ENCODE measurements at regions not wholly inside any gene's neighbourhood (a gene's known extent, or its start where the extent isn't known, plus 50 kb on each side); places are given as distances from the start of the nearest gene placed in this dataset.
"Not testable (repeated sequence)": the region's sequence is repeated elsewhere in the genome, so short reads cannot be mapped to it uniquely, and the experiment has no call there.

- DNase-seq (ENCODE audit: low read depth, low spot score): peak; percentile 59
- POLR2A ChIA-PET: no interaction called here
- H3K4me3 ChIP-seq (ENCODE audit: low read depth, low read length): no peak overlapping the region
- no peak for TF ChIP-seq CTCF (IDR thresholded peaks at IDR 0.05; ENCODE audit: insufficient read depth, low read length, missing control alignments)
- CTCF ChIA-PET: no interaction called here
Measured at GRCh38 chr1:187685333-187685732, 856.6 kb downstream of the PLA2G4A start.

- peak; percentile 58 for DNase-seq (ENCODE audit: low read depth, low spot score)
- H3K4me3 ChIP-seq (ENCODE audit: low read depth, low read length): no peak overlapping the region
- CTCF ChIA-PET: no interaction called here
- no peak for TF ChIP-seq CTCF (IDR thresholded peaks at IDR 0.05; ENCODE audit: insufficient read depth, low read length, missing control alignments)
- POLR2A ChIA-PET: no interaction called here
Measured at GRCh38 chr1:187689129-187689528, 860.4 kb downstream of the PLA2G4A start.

- no peak overlapping the region for H3K4me3 ChIP-seq (ENCODE audit: low read depth, low read length)
- POLR2A ChIA-PET: no interaction called here
- DNase-seq (ENCODE audit: low read depth, low spot score): peak; percentile 89
- CTCF ChIA-PET: no interaction called here
- TF ChIP-seq CTCF (IDR thresholded peaks at IDR 0.05; ENCODE audit: insufficient read depth, low read length, missing control alignments): no peak
Measured at GRCh38 chr1:187691439-187691838, 862.7 kb downstream of the PLA2G4A start.

GRCh38 chr1:187692799-187693198 is 864.0 kb downstream of the PLA2G4A start:
- no peak for DNase-seq (ENCODE audit: low read depth, low spot score)
- no peak overlapping the region for H3K4me3 ChIP-seq (ENCODE audit: low read depth, low read length)
- ChIA-PET POLR2A (no interaction called here), CTCF (no interaction called here)
- no peak for TF ChIP-seq CTCF (IDR thresholded peaks at IDR 0.05; ENCODE audit: insufficient read depth, low read length, missing control alignments)

- no peak for TF ChIP-seq CTCF (IDR thresholded peaks at IDR 0.05; ENCODE audit: insufficient read depth, low read length, missing control alignments)
- H3K4me3 ChIP-seq (ENCODE audit: low read depth, low read length): no peak overlapping the region
- ChIA-PET CTCF (no interaction called here), POLR2A (no interaction called here)
- DNase-seq (ENCODE audit: low read depth, low spot score): no peak
Measured at GRCh38 chr1:187696073-187696472, 867.3 kb downstream of the PLA2G4A start.

GRCh38 chr1:187703138-187704130 is 874.7 kb downstream of the PLA2G4A start:
- DNase-seq (ENCODE audit: low read depth, low spot score); POLR2A ChIA-PET; CTCF ChIA-PET; H3K4me3 ChIP-seq (ENCODE audit: low read depth, low read length): not testable (repeated sequence)

GRCh38 chr1:187714470-187714869 is 885.7 kb downstream of the PLA2G4A start:
- no peak overlapping the region for H3K4me3 ChIP-seq (ENCODE audit: low read depth, low read length)
- no peak for DNase-seq (ENCODE audit: low read depth, low spot score)
- CTCF ChIA-PET: no interaction called here
- TF ChIP-seq CTCF (IDR thresholded peaks at IDR 0.05; ENCODE audit: insufficient read depth, low read length, missing control alignments): no peak
- POLR2A ChIA-PET: no interaction called here
